Smooth muscle cell (in vitro differentiated cells): ENCODE measurements at regions not wholly inside any gene's neighbourhood (a gene's known extent, or its start where the extent isn't known, plus 50 kb on each side); places are given as distances from the start of the nearest gene placed in this dataset.
"Not testable (repeated sequence)": the region's sequence is repeated elsewhere in the genome, so short reads cannot be mapped to it uniquely, and the experiment has no call there.

Experiments
- DNase-seq: peaks from one replicate; lab custom pipeline; 2025; ENCODE audit not compliant: unreplicated experiment; lab: John Stamatoyannopoulos, UW
- H2AFZ ChIP-seq: fragments of 200-600 bp; sonication (generic); 2 replicates; pipeline ENCODE4 v1.6.0; 2016; ENCODE audit warnings: antibody characterized with exemption, low read depth, mild to moderate bottlenecking
- H3F3A ChIP-seq: fragments of 200-600 bp; sonication (generic); 2 replicates; pipeline ENCODE4 v1.6.0; 2017; ENCODE audit warnings: antibody characterized with exemption, low read depth
- H3K27ac ChIP-seq: fragments of 200-600 bp; sonication (generic); 2 replicates; pipeline ENCODE4 v1.5.1; 2016; ENCODE audit warnings: low read depth, mild to moderate bottlenecking
- H3K27me3 ChIP-seq: fragments of 200-600 bp; sonication (generic); 2 replicates; pipeline ENCODE4 v1.6.1; 2016; ENCODE audit warnings: low read depth, mild to moderate bottlenecking
- H3K36me3 ChIP-seq: fragments of 200-600 bp; sonication (generic); 2 replicates; pipeline ENCODE4 v1.5.1; 2016; ENCODE audit warnings: low read depth
- H3K4me1 ChIP-seq: fragments of 200-600 bp; sonication (generic); 2 replicates; pipeline ENCODE4 v1.5.1; 2016; ENCODE audit warnings: low read depth
- H3K4me2 ChIP-seq: fragments of 200-600 bp; sonication (generic); 2 replicates; pipeline ENCODE4 v1.6.0; 2016; ENCODE audit warnings: mild to moderate bottlenecking
- H3K4me3 ChIP-seq: fragments of 200-600 bp; sonication (generic); 2 replicates; pipeline ENCODE4 v1.5.1; 2016; ENCODE audit warnings: mild to moderate bottlenecking
- H3K79me2 ChIP-seq: fragments of 200-600 bp; sonication (generic); 2 replicates; pipeline ENCODE4 v1.6.0; 2016; ENCODE audit warnings: low read depth, mild to moderate bottlenecking
- H3K9ac ChIP-seq: fragments of 200-600 bp; sonication (generic); 2 replicates; pipeline ENCODE4 v1.6.0; 2016; ENCODE audit warnings: low read depth
- H3K9me3 ChIP-seq: fragments of 200-600 bp; sonication (generic); replicated peaks from 2 replicates; pipeline ENCODE4 v1.5.1; 2016; ENCODE audit warnings: low read depth
- H4K20me1 ChIP-seq: fragments of 200-600 bp; sonication (generic); 2 replicates; pipeline ENCODE4 v1.6.0; 2016; ENCODE audit warnings: low read depth
- WGBS: methylation state at CpG from one replicate; pipeline ENCODE4 v1.1.7; 2016; ENCODE audit warnings: low lambda C conversion rate; 5-methylcytosine and 5-hydroxymethylcytosine counted together
- TF ChIP-seq, protein P1 (sequence below): fragments of 200-600 bp; sonication (generic); IDR thresholded peaks from 2 replicates; pipeline ENCODE4 v1.5.1; 2017; ENCODE audit warnings: borderline replicate concordance, mild to moderate bottlenecking, antibody characterized with exemption; ENCODE audit not compliant: insufficient read depth, poor library complexity, severe bottlenecking

DNA sequence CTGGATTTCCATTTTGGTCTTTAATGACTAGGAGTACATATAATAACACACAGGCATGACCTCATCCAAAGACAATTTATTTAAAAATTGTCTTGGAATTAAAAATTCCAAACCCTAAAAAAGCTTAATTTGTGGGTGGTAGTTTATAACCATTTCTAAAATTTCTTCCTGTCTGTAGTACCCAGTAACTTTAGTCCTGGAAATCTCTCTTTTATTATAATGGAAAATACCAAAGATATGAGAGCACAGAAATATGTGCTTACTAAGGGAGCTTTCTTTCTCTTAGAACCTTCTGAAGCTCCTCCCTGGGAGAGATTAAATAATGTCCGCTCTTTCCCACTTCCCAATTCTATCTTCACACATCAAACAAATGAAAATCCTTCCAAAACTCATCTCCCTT, 70.5 kb upstream of the PRL start:
- Histone ChIP-seq H3K79me2 (no peaks in the 10 kb centered on the region), H3F3A (peaks cover 8% of the 10 kb centered on the region), H3K36me3 (no peaks in the 10 kb centered on the region), H3K9ac (no peak overlapping the region), H4K20me1 (no peaks in the 10 kb centered on the region), H3K4me3 (no peak overlapping the region), H2AFZ (no peak overlapping the region), H3K9me3 (no peaks in the 10 kb centered on the region), H3K27me3 (no peaks in the 10 kb centered on the region), H3K27ac (peak overlapping the region; percentile 73), H3K4me1 (peaks cover 19% of the 10 kb centered on the region), H3K4me2 (peak overlapping the region; percentile 44)
- 44% methylated on average over 1 of the region's 1 CpG for WGBS
- TF ChIP-seq, protein P1, sequence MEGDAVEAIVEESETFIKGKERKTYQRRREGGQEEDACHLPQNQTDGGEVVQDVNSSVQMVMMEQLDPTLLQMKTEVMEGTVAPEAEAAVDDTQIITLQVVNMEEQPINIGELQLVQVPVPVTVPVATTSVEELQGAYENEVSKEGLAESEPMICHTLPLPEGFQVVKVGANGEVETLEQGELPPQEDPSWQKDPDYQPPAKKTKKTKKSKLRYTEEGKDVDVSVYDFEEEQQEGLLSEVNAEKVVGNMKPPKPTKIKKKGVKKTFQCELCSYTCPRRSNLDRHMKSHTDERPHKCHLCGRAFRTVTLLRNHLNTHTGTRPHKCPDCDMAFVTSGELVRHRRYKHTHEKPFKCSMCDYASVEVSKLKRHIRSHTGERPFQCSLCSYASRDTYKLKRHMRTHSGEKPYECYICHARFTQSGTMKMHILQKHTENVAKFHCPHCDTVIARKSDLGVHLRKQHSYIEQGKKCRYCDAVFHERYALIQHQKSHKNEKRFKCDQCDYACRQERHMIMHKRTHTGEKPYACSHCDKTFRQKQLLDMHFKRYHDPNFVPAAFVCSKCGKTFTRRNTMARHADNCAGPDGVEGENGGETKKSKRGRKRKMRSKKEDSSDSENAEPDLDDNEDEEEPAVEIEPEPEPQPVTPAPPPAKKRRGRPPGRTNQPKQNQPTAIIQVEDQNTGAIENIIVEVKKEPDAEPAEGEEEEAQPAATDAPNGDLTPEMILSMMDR, result no peak
- DNase-seq, result no peak

DNA sequence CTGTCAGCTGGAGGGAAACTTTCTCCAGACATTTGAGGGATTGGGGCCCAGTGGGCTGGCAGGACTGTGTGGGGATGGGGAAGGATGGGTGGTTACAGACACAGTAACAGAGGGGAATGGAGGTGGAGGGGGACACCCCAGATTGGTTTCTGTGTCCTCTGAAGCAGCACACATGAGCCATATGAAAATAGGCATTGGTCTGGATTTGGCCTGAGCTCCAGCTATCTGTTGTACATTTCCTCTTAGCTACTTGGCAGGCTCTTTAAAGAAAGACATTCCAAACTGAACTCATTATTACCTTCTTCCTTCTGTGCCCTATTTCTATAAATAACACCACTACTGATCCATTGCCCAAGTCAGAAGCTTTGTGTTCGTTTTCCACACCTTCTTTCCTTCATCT, 72.0 kb upstream of the PRL start:
- Histone ChIP-seq H2AFZ (no peak overlapping the region), H3K27ac (no peak overlapping the region), H4K20me1 (no peaks in the 10 kb centered on the region), H3K4me2 (no peak overlapping the region), H3K9me3 (no peaks in the 10 kb centered on the region), H3K4me3 (no peak overlapping the region), H3K4me1 (peaks cover 9% of the 10 kb centered on the region), H3K27me3 (no peaks in the 10 kb centered on the region), H3K79me2 (no peaks in the 10 kb centered on the region), H3K36me3 (no peaks in the 10 kb centered on the region), H3K9ac (no peak overlapping the region), H3F3A (peaks cover 8% of the 10 kb centered on the region)
- TF ChIP-seq, protein P1, result no peak
- WGBS, result 91% methylated on average over 1 of the region's 1 CpG
- no peak for DNase-seq

DNA sequence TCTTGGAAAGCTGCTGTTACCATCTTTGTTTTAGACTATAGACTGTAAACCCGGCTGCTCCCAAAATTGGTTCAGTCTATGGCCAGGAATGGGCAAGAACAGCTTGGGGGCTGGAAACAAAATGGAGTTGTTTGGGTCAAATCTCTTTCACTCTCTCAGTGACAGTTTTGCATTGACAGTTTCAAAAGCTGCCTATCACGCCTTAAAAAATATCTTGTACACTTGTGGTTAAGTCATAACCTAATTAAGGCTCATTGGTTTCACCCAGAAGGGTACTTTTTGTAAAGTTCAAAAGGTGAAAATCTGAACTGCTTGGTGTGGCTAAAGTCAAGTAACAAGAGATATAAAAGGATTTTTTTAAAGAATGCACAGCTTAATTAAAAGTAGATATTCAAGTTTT, 76.1 kb upstream of the PRL start:
- Histone ChIP-seq H3K27ac (no peak overlapping the region), H3K9ac (no peak overlapping the region), H3K4me2 (no peak overlapping the region), H3K79me2 (no peaks in the 10 kb centered on the region), H4K20me1 (no peaks in the 10 kb centered on the region), H3K36me3 (no peaks in the 10 kb centered on the region), H3F3A (peaks cover 4% of the 10 kb centered on the region), H3K4me3 (no peak overlapping the region), H2AFZ (no peak overlapping the region), H3K27me3 (no peaks in the 10 kb centered on the region), H3K4me1 (no peaks in the 10 kb centered on the region), H3K9me3 (no peaks in the 10 kb centered on the region)
- no peak for DNase-seq
- TF ChIP-seq, protein P1, result no peak
- WGBS, result 93% methylated on average over 2 of the region's 2 CpGs

DNA sequence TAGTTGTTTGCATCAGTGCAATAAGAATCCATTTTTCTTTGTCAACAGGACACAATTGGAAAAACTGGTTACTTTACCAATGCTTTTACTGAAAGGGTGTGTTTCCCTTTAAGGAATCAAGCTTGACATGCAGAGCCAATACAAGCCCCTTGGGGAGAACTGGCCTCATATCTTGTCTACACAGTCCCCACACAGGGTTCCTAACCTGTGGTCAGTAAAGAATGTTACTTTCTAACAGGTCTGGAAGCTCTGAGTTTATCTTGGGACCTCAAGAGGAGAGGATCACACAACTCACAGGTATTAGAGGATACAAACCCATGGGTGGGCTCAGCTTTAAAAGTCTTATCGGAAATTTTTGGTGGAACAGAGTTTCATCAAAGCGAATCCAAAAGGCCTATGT, 78.1 kb upstream of the PRL start:
- H3K4me2 ChIP-seq, H3K27me3 ChIP-seq, H3K27ac ChIP-seq, H3K9ac ChIP-seq, H2AFZ ChIP-seq, H3K79me2 ChIP-seq, H3F3A ChIP-seq, H3K9me3 ChIP-seq, DNase-seq, H3K4me1 ChIP-seq, H3K36me3 ChIP-seq, H3K4me3 ChIP-seq, H4K20me1 ChIP-seq: not testable (repeated sequence)
- whole genome bisulfite sequencing, result 96% methylated on average over 2 of the region's 2 CpGs

DNA sequence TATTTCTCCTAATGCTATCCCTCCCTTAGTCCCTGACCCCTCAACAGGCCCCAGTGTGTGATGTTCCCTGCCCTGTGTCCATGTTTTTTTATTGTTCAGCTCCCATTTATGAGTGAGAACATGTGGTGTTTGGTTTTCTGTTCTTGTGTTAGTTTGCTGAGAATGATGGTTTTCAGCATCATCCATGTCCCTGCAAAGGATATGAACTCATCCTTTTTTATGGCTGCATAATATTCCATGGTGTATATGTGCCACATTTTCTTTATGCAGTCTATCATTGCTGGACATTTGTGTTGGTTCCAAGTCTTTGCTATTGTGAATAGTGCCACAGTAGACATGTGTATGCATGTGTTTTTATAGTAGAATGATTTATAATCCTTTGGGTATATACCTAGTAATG, 79.5 kb upstream of the PRL start:
- not testable (repeated sequence) for H3K4me1 ChIP-seq, H3K27ac ChIP-seq, H4K20me1 ChIP-seq, H3K79me2 ChIP-seq, H3K9ac ChIP-seq, H3K4me3 ChIP-seq, H3K9me3 ChIP-seq, H3K27me3 ChIP-seq, H3K4me2 ChIP-seq, H3K36me3 ChIP-seq, H2AFZ ChIP-seq, DNase-seq, H3F3A ChIP-seq

DNA sequence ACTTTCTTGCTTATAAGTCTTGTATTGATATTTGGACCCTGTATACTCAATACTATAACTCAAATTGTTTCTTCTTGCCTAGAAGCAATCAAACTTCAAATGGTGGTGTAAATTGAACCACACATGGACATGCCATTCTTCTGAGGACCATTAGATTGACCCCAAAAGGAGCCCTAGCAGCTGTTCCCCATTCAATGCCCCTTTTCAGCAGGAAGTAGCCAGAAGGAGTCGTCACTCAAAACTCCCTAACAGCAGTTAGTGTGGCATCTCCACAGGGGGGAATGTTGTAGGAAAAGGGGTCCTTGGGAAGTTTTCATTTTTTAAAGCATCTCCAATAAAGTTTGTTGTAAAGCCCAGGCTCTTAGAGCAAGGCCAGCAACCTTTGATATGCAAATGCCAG, 81.7 kb upstream of the PRL start:
- not testable (repeated sequence) for H3K36me3 ChIP-seq, H3K27ac ChIP-seq, H4K20me1 ChIP-seq, DNase-seq, H3K4me2 ChIP-seq, H3K79me2 ChIP-seq, H3K4me3 ChIP-seq, H3F3A ChIP-seq, H3K27me3 ChIP-seq, H3K4me1 ChIP-seq, H2AFZ ChIP-seq, H3K9me3 ChIP-seq, H3K9ac ChIP-seq
- 93% methylated on average over 1 of the region's 1 CpG for WGBS
